Keratinocyte (primary cell): ENCODE measurements at regions not wholly inside any gene's neighbourhood (a gene's known extent, or its start where the extent isn't known, plus 50 kb on each side); places are given as distances from the start of the nearest gene placed in this dataset.

Experiments used
- DNase-seq: peaks from one replicate; pipeline ENCODE4 v3.0.0-alpha.2; 2011; ENCODE audit warnings: low read depth, missing footprints, low spot score
- FAIRE-seq: peaks from 2 replicates; lab custom pipeline; 2011; peaks lifted over from hg19 to GRCh38; lab: Jason Lieb, UNC
- H2AFZ ChIP-seq: 2 replicates; pipeline ENCODE4 v1.6.0; 2012; ENCODE audit warnings: low read length, control low read depth, inconsistent platforms; ENCODE audit not compliant: control insufficient read depth
- H3K27ac ChIP-seq: 2 replicates; pipeline ENCODE4 v1.5.1; 2011; ENCODE audit warnings: low read length; ENCODE audit not compliant: control insufficient read depth, insufficient read depth
- H3K27me3 ChIP-seq: 3 replicates; pipeline ENCODE4 v1.6.0; 2011; ENCODE audit warnings: low read length; ENCODE audit not compliant: control insufficient read depth, insufficient read depth; ENCODE audit errors: extremely low read depth
- H3K36me3 ChIP-seq, 2 experiments: 2 replicates in 1 of 2; 3 replicates in 1 of 2; pipeline ENCODE4 v1.5.1; 2011; ENCODE audit warnings: low read length in 2 of 2, mild to moderate bottlenecking in 1 of 2; ENCODE audit not compliant: control insufficient read depth in 2 of 2, insufficient read depth in 2 of 2; ENCODE audit errors: extremely low read depth in 1 of 2
- H3K4me1 ChIP-seq: 3 replicates; pipeline ENCODE4 v1.5.1; 2011; ENCODE audit warnings: low read length; ENCODE audit not compliant: control insufficient read depth, insufficient read depth; ENCODE audit errors: extremely low read depth
- H3K4me2 ChIP-seq: 3 replicates; pipeline ENCODE4 v1.6.0; 2011; ENCODE audit warnings: low read depth, low read length; ENCODE audit not compliant: control insufficient read depth, insufficient read depth; ENCODE audit errors: extremely low read depth
- H3K4me3 ChIP-seq, 3 experiments: fragments of 200-600 bp in 1 of 3; sonication (generic) in 1 of 3; 2 replicates in 2 of 3; 3 replicates in 1 of 3; pipeline ENCODE4 v1.5.1; 2011 to 2016; ENCODE audit warnings: low read length in 3 of 3, mild to moderate bottlenecking in 3 of 3, control low read depth in 2 of 3, inconsistent platforms in 1 of 3, low read depth in 1 of 3, mixed read lengths in 1 of 3, mixed run types in 1 of 3, moderate library complexity in 1 of 3; ENCODE audit not compliant: control insufficient read depth in 2 of 3, insufficient read depth in 2 of 3; ENCODE audit errors: extremely low read depth in 1 of 3
- H3K79me2 ChIP-seq: 2 replicates; pipeline ENCODE4 v1.6.0; 2012; ENCODE audit warnings: low read length; ENCODE audit not compliant: control insufficient read depth, insufficient read depth
- H3K9ac ChIP-seq: 3 replicates; pipeline ENCODE4 v1.6.0; 2011; ENCODE audit warnings: low read length; ENCODE audit not compliant: control insufficient read depth, insufficient read depth; ENCODE audit errors: extremely low read depth
- H3K9me1 ChIP-seq: 3 replicates; pipeline ENCODE4 v1.6.0; 2011; ENCODE audit warnings: low read length; ENCODE audit not compliant: control insufficient read depth, insufficient read depth; ENCODE audit errors: extremely low read depth
- H3K9me3 ChIP-seq: 2 replicates; pipeline ENCODE4 v1.5.1; 2012; ENCODE audit warnings: low read depth, low read length; ENCODE audit not compliant: control insufficient read depth
- H4K20me1 ChIP-seq: 3 replicates; pipeline ENCODE4 v1.6.0; 2011; ENCODE audit warnings: low read length; ENCODE audit not compliant: control insufficient read depth, insufficient read depth; ENCODE audit errors: extremely low read depth
- CTCF ChIP-seq, 3 experiments: IDR thresholded peaks in 1 of 3; conservative IDR thresholded peaks in 1 of 3; optimal IDR thresholded peaks in 1 of 3; 2 replicates in 2 of 3; 3 replicates in 1 of 3; pipeline versions ENCODE3 to v1.5.1; 2011; ENCODE audit warnings: low read length in 3 of 3, mild to moderate bottlenecking in 3 of 3, moderate library complexity in 2 of 3, control low read depth in 1 of 3, inconsistent platforms in 1 of 3; ENCODE audit not compliant: insufficient read depth in 2 of 3; ENCODE audit errors: extremely low read depth in 1 of 3
- EZH2 ChIP-seq: IDR thresholded peaks from one replicate; pipeline ENCODE4 v1.6.1; 2012; ENCODE audit warnings: inconsistent platforms, mild to moderate bottlenecking, low read length, moderate library complexity
- dilution Hi-C: fragments of 300-500 bp; cut with MboI; formaldehyde crosslinking; loops from one replicate; pipeline ENCODE4 v1.7.0; 2020; ENCODE audit warnings: low sequenced_read_pairs; ENCODE audit not compliant: extremely low pct_ligation_motif_present

GRCh38 chr13:103692442-103692841, 626.2 kb upstream of the SLC10A2 start:
- no peak overlapping the region for H2AFZ ChIP-seq
- no peaks in the 10 kb centered on the region for H3K9me3 ChIP-seq
- H3K9me1 ChIP-seq, result no peaks in the 10 kb centered on the region
- H3K36me3 ChIP-seq, result no peaks in the 10 kb centered on the region
- dilution Hi-C loops, result no loop called here
- H3K4me2 ChIP-seq, result no peak overlapping the region
- no peak overlapping the region for H3K4me3 ChIP-seq
- no peak overlapping the region for H3K9ac ChIP-seq
- no peak for DNase-seq
- no peaks in the 10 kb centered on the region for H3K79me2 ChIP-seq
- H4K20me1 ChIP-seq, result no peaks in the 10 kb centered on the region
- H3K27ac ChIP-seq, result no peak overlapping the region
- H3K27me3 ChIP-seq, result no peaks in the 10 kb centered on the region
- TF ChIP-seq CTCF (optimal IDR thresholded peaks at IDR 0.05 in 1 of 3, IDR thresholded peaks at IDR 0.05 in 1 of 3, conservative IDR thresholded peaks at IDR 0.05 in 1 of 3; ENCODE audit: extremely low read depth in 1 of 3, insufficient read depth in 2 of 3, low read length in 3 of 3) (no peak), EZH2 (no peak)
- no peak for FAIRE-seq
- no peaks in the 10 kb centered on the region for H3K4me1 ChIP-seq

- H3K9me1 ChIP-seq, result no peaks in the 10 kb centered on the region
- FAIRE-seq (no peak), DNase-seq (no peak)
- TF ChIP-seq CTCF (optimal IDR thresholded peaks at IDR 0.05 in 1 of 3, IDR thresholded peaks at IDR 0.05 in 1 of 3, conservative IDR thresholded peaks at IDR 0.05 in 1 of 3; ENCODE audit: extremely low read depth in 1 of 3, insufficient read depth in 2 of 3, low read length in 3 of 3) (no peak), EZH2 (no peak)
- no peak overlapping the region for H3K27ac ChIP-seq
- no peak overlapping the region for H3K9ac ChIP-seq
- H2AFZ ChIP-seq, result no peak overlapping the region
- no peaks in the 10 kb centered on the region for H4K20me1 ChIP-seq
- dilution Hi-C loops, result no loop called here
- no peaks in the 10 kb centered on the region for H3K9me3 ChIP-seq
- no peak overlapping the region for H3K4me3 ChIP-seq
- H3K4me2 ChIP-seq, result no peak overlapping the region
- no peaks in the 10 kb centered on the region for H3K27me3 ChIP-seq
- H3K4me1 ChIP-seq, result no peaks in the 10 kb centered on the region
- no peaks in the 10 kb centered on the region for H3K36me3 ChIP-seq
- H3K79me2 ChIP-seq, result no peaks in the 10 kb centered on the region
Observed at GRCh38 chr13:103676329-103676728, 610.1 kb upstream of the SLC10A2 start.
